ENCODE measurements at regions not wholly inside any gene's neighbourhood (a gene's known extent, or its start where the extent isn't known, plus 50 kb on each side); places are given as distances from the start of the nearest gene placed in this dataset.
"Not testable (repeated sequence)": the region's sequence is repeated elsewhere in the genome, so short reads cannot be mapped to it uniquely, and the experiment has no call there.

DNA sequence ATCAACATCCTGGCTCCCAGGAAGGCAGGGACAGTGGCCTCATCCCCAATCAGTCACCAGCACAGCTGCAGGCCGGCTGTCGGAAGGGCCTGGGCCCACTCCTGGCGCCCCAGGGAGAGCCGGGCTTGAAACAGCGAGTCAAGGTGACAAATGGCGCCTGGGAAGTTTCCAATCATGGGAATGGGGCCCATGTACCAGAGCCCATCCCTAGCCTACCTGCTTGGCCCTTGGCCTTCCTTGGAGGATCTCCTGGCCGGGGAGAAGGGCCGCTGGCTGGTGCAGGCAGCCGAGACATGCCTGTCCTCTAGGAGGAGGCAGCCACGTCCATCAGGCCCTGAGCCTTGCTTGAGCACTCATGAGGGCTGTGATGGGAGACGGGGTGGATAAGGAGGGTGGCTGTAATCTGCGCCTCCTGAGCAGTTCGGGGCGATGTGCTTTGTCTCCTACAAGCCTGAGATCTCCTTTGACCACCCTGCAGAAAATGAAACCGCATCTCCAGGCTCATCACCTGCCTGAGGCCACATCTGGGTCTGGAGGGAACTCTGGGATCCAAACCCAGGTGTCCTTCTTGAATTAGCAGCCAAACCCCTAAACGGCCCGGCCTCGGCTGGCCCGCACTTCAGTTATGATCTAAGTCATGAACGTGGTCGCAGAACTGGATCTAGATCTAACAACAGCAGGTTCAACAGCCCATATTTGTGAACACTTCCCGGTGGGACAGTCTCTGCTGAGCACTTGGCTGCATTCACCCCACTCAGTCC lies 862.0 kb downstream of the TBC1D22A start:
- DNase-seq = no peak

DNA sequence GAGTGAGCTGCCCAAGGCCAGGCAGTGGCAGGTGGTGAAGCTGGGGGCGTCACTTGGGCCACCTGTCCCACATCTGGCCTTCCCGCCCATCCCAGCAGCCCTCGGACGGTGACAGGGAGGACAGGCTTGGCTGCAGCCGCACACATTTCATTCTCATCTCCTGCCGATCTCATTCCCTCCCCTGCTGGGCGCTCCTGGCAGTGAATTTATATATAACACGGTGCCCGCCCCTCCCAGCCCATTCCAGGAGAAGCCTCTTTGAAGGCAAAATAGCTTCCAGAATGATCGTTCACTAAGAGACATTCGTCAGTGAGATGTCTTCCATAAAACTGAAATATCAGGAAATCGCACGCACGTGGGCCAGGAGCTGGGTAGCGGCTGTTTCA lies 861.3 kb downstream of the TBC1D22A start:
- no peak for DNase-seq

DNA sequence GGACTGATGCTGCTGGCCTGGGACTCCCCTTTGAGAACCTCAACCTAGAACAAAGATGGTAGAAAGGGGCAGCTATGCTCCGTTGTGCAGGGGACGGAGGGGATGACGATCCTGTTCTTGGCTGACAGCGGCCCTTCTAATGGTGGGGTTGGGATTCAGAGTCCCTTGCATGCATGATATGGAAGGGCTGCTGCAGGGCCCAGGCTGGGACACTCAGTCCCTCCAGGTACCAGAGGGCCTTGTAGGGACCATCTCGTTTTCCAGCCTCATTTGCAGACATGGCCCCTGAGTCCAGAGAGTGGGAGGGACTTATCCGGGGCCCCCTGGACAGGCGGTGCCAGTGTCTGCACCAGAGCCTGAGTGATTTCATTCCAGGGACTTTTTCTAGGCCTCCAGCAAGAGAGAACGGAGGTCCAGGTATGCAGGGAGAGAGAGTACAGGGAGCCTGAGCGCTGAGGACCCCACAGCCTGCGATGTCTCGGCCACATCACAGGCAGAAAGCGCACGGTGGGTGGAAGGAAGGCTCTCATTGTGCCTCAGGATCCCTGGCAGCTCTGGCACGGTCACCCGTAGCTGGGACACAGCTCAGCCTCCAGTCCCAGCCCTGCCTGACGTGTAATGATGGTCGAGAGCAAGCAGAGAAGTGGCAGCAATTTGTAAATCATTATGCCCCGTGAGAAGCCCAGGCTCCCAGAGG lies 860.8 kb downstream of the TBC1D22A start:
- no peak for DNase-seq

DNA sequence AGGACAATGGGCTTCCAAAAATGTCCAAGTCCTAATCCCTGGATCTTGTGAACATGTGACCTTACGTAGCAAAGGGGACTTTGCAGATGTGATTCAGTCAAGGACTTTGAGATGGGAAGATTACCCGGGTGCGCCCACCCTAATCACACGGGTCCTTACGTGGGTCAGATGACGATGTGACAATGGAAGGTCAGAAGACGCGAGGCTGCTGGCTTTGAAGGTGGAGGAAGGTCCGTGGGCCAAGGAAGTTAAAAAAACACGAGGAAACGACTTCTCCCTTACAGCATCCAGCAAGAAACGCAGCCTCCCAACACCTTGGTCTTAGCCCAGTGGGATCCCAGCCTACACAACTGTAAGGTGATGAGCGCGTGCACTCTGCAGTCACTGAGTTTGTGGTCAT lies 860.1 kb downstream of the TBC1D22A start:
- no peak for DNase-seq

DNA sequence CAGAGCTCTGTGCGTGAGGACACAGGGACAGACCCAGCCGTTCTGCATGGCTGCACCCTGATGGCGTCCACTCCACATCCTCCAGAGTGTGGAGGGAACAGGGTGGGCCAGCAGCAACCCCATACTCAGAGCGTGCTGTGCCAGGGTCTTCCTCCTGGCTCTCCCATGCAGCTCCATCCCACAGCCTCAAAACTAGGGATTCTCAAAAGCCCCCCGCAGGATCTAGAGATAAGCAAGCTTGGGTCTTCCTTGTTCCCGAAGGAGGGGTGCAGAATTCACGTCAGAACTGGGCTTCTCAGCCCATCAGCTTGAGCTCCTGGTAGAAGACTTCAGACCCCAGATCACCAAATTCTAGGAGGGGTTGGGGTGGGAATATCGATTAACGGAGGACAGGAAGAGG lies 858.8 kb downstream of the TBC1D22A start:
- no peak for DNase-seq

DNA sequence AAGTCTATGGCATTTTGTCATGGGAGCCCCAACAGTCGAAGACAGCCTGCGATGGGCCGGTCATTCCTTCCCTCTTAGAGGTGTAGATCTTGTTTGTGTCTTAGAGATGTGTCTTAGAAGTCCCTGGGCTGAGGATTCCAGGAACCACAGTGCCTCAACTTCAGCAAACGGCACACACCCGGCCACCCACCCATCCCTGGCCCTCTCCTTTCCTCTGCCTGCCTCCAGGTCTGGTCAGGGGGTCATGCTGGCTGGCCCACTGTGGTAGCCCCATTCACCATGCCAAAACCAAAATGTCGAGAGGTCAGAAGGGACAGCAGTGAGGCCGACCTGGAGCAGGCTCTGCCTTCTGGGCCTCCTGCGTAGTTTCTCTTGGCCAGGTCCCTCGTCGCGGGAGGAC lies 857.9 kb downstream of the TBC1D22A start:
- no peak for DNase-seq

DNA sequence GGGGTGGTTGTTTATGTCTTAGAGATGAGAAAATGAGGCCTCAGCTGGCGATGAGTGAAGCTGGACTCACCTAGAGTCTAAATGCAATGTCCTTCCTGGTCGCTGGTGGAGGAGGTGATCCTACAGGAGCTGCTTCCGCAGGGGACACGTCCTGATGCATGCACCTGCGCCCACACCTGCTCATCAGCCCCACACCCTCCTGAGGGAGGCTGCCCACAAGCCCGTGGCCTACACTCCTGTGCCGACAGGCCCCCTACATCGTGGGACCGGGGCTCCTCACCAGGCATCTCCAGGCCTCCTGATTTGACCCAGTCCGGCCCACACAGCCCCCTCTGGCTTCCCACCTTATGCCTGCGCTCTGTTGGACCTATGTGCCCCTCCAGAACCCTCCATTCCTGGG lies 857.2 kb downstream of the TBC1D22A start:
- no peak for DNase-seq

DNA sequence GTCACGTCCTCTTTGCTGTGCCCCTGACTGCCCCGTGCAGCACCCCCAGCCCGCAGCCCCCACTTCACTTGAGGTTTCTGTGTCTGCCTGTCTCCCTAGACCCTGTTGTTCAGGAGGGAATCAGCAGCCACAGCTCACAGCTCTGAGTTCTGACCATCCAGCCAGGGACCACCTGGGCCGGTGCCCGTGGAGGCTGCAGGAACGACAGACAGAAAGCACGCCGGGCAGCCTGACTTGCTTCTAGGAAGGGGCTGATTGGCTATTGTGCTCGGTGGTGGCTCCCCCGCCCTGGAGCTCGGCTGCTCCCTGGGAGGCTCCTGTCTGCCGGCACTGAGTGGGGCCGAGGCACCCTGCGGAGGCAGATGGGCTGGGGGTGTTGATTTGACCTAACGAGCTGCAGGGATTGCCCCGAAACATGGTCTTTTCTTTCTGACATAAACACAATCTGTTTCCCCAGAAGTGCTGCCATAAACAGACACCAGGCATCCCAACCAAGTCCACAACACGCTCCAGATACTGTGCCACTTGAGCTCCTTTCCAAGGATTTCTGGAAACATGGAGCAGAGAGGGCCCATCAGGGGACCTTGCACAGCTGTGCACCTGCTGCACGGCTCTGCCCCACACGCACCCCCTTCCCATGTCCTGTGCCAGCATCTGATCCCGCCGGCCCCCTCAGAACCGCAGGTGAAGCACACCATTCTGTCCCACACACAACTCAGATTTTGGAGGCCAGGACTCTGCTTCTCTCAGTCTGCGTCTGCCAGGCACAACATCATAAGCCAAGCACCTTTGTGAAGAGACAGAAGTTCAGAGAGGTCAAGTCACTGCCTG lies 855.9 kb downstream of the TBC1D22A start:
- DNase-seq = no peak

DNA sequence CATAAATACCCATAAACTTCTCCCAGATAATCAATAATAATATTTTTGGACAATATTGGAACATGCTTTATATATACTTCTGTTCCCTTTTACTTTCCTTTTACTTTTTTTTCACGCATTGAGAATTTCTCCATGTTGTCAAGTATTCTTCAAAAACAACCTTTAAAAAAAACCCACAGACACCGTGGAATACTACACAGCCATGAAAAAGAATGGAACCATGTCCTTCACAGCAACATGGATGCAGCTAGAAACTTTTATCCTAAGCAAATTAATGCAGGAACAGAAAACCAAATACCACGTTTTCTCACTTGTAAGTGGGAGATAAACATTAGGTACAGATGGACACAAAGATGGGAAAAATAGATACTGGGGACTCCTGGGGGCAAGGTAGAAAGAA lies 854.7 kb downstream of the TBC1D22A start:
- DNase-seq = no peak

DNA sequence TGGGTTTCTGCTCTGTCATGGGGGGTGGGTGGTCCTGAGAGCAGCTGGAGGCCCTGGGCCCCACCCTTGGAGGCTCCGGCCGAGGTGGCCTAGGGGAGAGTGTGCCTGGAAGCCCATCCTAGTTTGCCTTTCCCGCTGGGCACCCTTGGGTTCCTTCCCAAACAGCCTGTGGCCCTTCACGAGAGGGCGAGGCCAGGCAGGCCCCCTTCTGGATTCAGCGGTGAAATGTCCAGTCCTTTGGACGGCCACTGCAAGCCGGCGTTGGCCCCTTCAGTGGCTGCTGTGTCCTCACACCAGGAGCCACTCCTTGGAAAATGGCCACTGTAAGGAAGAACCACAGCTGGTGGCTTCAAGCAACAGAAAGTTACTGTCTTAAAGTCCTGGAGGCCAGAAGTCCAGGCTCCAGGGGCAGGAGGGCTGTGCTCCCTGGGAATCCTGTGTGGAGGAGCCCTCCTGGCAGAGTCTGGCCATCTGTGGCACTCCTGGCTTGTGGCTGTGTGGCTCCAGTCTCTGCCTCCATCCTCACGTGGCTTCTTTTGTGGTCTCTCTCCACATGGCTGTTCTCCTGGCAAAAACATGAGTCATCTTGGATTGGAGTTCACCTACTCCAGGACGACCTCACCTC lies 854.1 kb downstream of the TBC1D22A start:
- DNase-seq = no peak

DNA sequence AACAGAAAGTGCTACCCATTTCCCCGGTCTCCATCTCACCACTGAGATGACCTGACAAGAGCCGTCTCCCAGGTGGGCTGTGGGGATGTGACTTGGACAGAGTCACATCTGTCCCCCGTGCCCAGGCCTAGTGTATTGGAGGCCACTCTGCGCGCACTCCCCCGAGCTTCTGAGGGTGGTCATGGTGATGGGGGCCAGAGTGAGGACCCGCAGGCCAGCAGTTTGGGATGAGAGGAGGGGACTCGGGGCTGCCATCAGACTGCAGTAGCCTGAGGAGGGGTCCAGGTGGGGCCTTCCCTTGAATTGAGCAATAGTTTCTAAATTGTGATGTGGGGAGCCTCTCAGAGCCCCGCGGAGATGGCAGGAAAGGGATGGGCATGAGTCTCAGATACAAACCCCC lies 852.6 kb downstream of the TBC1D22A start:
- no peak for DNase-seq

DNA sequence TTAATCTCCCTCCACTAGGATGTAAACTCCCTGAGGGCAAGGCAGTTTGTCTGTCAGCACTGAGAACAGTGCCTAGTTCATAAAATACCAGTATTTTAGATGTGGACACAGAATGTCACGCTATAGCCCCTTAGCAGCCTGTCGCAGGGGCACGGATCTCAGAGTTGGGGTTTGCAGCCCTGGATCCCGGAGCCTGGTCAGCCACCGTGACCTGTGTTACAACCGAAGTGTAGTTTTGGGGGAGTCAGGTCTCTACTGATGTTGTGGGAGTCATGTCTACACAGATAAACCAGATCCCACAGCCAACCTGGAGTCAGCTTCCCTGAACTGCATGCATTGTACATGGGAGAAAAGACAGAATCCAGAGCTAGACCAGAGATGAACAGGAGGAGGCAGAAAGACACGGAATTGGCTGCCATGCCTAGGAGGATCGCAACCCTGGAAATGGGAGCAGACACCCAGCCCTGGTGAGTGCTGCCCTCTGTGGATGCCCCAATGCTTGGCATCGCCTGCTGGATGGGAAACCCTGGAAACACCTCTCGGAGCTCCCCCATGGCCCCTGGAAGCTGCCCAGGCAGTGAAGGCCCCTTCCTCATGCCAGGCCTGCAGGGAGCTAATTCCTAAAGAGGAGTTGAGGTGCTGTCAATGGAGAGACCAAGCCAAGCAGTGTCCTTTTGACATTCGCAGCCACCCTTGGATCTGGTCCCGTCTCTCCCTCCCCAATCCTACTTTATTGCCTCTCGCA lies 851.3 kb downstream of the TBC1D22A start:
- DNase-seq = no peak

DNA sequence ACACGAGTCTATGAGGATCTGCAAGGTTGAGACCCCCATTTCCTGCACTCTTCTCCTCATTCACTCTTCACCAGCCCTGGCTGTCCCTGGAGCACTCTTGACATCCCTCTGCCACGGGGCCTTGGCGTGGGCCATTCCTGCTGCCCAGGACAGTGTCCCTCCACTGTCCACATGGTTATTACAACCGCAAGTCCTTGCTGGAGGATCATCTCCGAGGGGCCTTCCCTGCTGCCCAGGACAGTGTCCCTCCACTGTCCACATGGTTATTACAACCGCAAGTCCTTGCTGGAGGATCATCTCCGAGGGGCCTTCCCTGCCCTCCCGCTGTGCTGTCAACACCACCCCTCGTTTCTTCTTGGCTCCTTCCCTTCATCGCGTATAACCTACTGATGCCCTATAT lies 850.7 kb downstream of the TBC1D22A start:
- not testable (repeated sequence) for DNase-seq

DNA sequence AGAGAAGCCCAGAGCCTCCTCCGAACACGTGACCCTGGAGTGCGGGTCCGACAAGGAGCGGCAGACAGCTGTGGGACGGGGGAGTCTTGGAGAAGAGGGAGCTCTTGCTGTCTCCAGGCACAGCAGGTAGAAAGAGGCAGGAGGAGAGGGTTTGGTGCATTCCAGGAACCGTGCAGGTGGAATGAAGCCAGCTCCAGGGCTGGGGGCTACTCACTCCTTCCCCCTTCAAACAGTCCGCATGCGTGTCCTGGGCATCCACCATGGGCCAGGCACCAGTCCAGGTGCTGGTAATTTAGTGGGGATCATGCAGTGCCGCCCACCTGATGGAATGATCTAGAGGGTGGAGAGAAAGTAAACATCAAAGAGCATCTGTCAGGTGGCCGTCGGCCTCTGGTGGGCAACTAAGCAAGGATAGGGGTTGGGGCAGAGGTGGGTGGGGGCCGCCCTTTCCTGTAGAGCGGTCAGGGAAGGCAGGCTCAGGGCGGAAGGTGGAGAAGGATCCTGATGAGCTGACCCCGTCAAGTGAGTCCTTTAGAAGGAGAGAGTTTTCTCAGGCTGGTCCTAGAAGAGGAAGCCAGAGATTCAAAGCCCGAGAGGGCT lies 850.0 kb downstream of the TBC1D22A start:
- DNase-seq = no peak

DNA sequence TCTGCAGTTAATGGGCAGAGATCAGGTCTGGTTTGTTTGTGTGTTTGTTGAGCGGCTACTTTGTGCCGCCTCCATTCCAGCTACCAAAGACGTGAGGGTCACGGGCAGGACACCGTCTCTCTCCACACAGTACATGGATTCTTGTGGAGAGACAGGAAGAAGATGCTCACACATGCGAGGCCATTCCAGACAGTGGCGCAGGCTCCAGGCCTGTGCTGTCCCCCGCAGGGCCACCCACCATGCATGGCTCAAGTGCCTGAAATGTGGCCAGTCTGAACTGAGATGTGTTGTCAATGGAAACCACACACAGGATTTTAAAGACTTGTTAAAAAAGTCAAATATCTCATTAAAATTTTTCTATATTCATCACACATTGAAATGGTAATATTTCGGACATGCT lies 848.3 kb downstream of the TBC1D22A start:
- no peak for DNase-seq

DNA sequence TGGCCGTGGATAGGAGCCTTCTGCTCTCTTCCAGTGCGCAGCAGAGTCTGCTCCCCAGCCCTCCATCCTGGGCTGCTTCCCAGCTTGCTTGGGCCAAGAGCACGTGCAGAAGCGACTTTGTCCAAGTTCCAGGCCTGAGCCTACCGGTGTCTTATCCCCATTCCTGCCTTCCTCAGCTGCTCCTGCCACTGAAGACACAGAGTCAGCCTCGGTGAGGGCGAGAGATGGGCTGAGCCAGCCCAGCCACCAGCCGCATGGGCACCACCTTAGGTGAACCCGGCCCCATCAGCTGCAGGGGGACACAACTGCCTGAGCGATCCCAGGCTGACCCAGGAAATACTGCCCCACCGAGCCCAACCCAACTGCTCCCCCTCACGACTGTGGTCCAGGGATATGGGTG lies 847.8 kb downstream of the TBC1D22A start:
- no peak for DNase-seq

DNA sequence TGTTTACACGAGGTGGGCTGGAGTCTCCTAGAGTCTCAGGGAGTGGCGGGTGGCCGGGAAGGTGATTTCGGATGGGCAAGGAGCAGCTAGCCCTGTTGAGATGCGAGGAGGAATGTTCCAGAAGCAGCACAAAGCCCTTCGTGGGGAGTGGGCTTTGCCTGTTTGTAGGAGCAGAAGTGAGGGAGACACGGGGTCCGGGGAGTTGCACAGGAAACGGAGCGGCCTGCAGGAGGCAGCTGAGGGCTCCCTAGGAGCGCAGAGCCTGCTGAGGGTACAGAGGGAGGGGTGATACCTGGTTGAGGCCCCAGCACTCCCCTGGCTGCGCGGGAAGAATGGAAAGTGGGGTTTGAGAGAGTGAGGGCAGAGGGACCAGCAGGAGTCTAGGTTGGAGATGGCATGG lies 847.2 kb downstream of the TBC1D22A start:
- no peak for DNase-seq

DNA sequence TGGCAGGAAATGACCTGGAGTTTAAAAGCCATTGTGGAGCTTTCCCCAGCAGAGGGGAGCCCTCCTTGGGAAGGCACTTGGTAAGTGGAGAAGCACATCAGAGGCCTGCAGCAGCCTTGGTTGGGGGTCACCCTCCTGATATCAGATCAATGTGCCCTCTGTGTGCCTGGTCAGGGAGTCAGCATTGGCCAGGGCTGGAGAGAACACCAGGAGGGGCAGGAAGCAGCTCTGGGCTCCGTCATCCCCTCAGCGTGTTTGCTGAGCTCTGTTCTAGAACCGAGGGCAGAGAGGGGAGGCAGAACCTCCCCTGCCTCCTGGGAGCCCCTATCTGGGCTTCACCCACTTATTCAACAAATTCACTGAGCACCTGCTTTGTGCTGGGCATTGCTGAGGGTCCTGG lies 846.0 kb downstream of the TBC1D22A start:
- no peak for DNase-seq

DNA sequence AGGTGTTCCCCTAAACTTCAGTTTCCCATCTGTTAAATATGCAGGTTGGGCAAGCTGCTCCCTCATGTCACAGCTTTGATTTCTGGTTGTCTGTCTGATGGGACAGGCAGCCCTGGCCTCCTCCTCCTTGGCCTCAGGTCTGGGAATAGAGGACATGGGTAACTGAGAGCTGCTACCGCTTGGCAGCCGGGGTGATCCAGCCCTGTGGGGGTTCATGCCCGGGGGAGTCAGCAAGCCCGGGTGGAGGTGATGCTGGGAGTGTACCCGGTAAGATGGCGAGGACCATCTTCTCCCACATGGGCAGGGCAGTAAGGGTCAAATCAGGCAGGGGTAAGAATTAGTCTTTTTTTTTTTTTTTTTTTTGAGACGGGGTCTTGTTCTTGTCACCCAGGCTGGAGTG lies 845.0 kb downstream of the TBC1D22A start:
- no peak for DNase-seq

DNA sequence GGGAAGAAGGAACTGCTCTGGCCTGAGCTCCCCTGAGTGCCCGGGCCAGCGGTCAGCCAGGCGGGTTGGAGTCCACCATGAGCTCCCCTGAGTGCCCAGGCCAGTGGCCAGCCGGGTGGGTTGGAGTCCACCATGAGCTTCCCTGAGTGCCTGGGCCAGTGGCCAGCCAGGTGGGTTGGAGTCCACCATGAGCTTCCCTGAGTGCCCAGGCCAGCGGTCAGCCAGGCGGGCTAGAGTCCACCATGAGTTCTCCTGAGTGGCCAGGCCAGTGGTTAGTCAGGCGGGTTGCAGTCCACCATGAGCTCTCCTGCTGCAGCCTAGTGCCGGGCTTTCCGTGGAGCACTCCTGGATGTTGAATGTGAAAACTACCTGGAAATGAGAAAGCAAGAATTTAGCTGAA lies 844.0 kb downstream of the TBC1D22A start:
- no peak for DNase-seq

DNA sequence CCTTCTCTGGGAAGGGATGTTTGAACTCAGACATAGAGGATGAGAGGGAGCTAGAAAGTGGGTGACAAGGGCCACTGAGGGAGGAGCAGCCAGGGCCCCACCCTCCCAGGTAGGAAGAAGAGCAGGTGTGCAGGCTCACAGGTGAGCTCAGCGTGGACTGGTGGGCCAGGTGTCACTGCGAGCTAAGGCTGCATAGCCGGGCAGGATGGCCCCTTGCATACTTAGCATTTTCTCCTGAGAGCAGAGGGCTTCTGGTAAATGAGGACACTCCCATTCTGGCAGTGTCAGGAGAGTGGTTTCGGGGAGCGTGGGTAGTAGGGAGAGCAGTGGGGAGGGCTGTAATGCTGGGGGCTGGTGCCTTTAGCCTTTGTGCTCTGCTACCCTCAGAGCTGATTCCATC lies 843.4 kb downstream of the TBC1D22A start:
- no peak for DNase-seq

DNA sequence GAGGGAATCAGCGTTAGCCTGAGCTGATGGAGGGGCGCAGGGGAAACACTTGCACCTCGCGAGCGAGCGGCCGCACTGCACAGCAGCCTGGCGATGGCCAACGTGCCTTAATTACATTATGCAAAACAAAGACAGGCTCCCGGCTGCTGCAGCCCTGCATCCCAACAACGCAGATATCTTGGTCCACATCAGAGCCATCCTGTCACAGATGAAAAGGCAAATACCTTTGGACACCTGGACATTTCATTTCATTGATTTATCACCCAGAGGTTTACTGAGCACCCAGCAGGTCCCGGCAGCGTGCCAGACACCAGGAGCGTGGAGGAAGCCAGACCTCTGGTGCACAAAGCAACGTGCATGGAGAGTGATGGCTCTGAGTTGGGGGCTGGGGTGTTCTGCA lies 843.0 kb downstream of the TBC1D22A start:
- DNase-seq = no peak

Measured in NCI-H1417 treated with DMSO at 0.1 percent for 48 hours (cell line).